ENCODE measurements at regions not wholly inside any gene's neighbourhood (a gene's known extent, or its start where the extent isn't known, plus 50 kb on each side); places are given as distances from the start of the nearest gene placed in this dataset.

- Histone ChIP-seq H3K79me2 (ENCODE audit: control insufficient read depth in 1 of 2, insufficient read depth in 2 of 2, low read length in 2 of 2) (no peaks in the 10 kb centered on the region), H2BK20ac (ENCODE audit: low read length) (peak overlapping the region; percentile 86; the same call in 1 of the 2 replicates), H4K91ac (replicated peaks; ENCODE audit: insufficient read length, low read length) (no peak overlapping the region), H3K9ac (replicated peaks in 1 of 4; ENCODE audit: extremely low read depth in 1 of 4, low read depth in 3 of 4, low read length in 3 of 4) (no peak overlapping the region), H3K14ac (ENCODE audit: insufficient read length) (no peak overlapping the region), H2BK5ac (ENCODE audit: low read depth, low read length) (no peak overlapping the region), H3K4me1 (replicated peaks in 1 of 4; ENCODE audit: control insufficient read depth in 3 of 4, insufficient read depth in 4 of 4, low read length in 3 of 4) (peaks cover 0 to 3% (median 0%) of the 10 kb centered on the region in 4 experiments; a peak in 2 of 7 replicates), H3K27me3 (replicated peaks in 1 of 4; ENCODE audit: control insufficient read depth in 3 of 4, extremely low read depth in 1 of 4, insufficient read depth in 3 of 4, low read length in 3 of 4) (no peaks in the 10 kb centered on the region; a peak in 1 of 7 replicates), H3K9me3 (ENCODE audit: insufficient read depth in 2 of 2, low read depth in 1 of 2, low read length in 1 of 2) (no peaks in the 10 kb centered on the region; a peak in 1 of 4 replicates), H2AFZ (ENCODE audit: low read length) (no peak overlapping the region), H4K5ac (ENCODE audit: insufficient read length, low read depth, low read length) (no peak overlapping the region), H3K4ac (replicated peaks; ENCODE audit: insufficient read length, low read depth, low read length) (no peak overlapping the region), H2BK120ac (replicated peaks; ENCODE audit: low read depth, low read length) (peak overlapping the region; percentile 72), H3K27ac (ENCODE audit: low read depth, low read length) (no peak overlapping the region), H3K79me1 (ENCODE audit: low read depth, low read length) (no peaks in the 10 kb centered on the region), H4K8ac (ENCODE audit: extremely low read depth, insufficient read depth, low read length) (no peak overlapping the region), H3K56ac (replicated peaks; ENCODE audit: insufficient read length, low read depth, low read length) (no peak overlapping the region), H3K4me2 (ENCODE audit: insufficient read depth in 1 of 2, low read depth in 2 of 2, low read length in 2 of 2) (no peak overlapping the region), H2BK15ac (ENCODE audit: low read length) (no peak overlapping the region), H2BK12ac (ENCODE audit: low read depth, low read length) (peak overlapping the region; percentile 84; the same call in 1 of the 2 replicates), H2AK5ac (ENCODE audit: low read depth, low read length) (0 out of 2 replicates have a peak overlapping the region, but pooled peaks have one; percentile 24), H3K23ac (ENCODE audit: insufficient read length) (no peak overlapping the region), H3K4me3 (ENCODE audit: extremely low read depth in 1 of 4, insufficient read depth in 2 of 4, low read depth in 3 of 4, low read length in 4 of 4) (no peak overlapping the region), H3K36me3 (ENCODE audit: control insufficient read depth in 2 of 4, insufficient read depth in 4 of 4, low read length in 3 of 4) (no peaks in the 10 kb centered on the region), H3K23me2 (ENCODE audit: low read depth, low read length) (no peaks in the 10 kb centered on the region), H4K20me1 (replicated peaks in 1 of 2; ENCODE audit: control insufficient read depth in 1 of 2, insufficient read depth in 2 of 2, low read length in 2 of 2) (no peaks in the 10 kb centered on the region), H3K18ac (ENCODE audit: extremely low read depth, low read length) (peak overlapping the region; percentile 19; the same call in 1 of the 2 replicates)
- POLR2A ChIA-PET (ENCODE audit: partially characterized antibody), result no interaction called here
- CTCF ChIA-PET (ENCODE audit: partially characterized antibody), result interaction anchor here (3.8 kb wide), 1 partner anchor 11 kb away, joined by 11 read pairs; no protein-coding TSS in a partner anchor
- FAIRE-seq (no peak), DNase-seq (ENCODE audit: low read depth in 1 of 2, low spot score in 2 of 2) (no peak)
- 85% methylated on average over 5 of the region's 5 CpGs; no CpG with 5 or more reads in 1 of the 2 experiments for WGBS, 2 experiments (ENCODE audit: extremely low coverage in 1 of 2, insufficient coverage in 1 of 2, insufficient read length in 1 of 2, insufficient replicate concordance in 2 of 2, low coverage in 1 of 2, low lambda C conversion rate in 2 of 2, missing lambda C conversion rate in 1 of 2)
- TF ChIP-seq GTF2F1 (IDR thresholded peaks at IDR 0.05; ENCODE audit: borderline replicate concordance, low read depth, low read length) (no peak), CTBP2 (IDR thresholded peaks at IDR 0.05; ENCODE audit: borderline replicate concordance, insufficient read depth, insufficient read length, low read length) (no peak), CHD1 (IDR thresholded peaks at IDR 0.05; ENCODE audit: low read depth, low read length) (no peak), KDM5A (IDR thresholded peaks at IDR 0.05; ENCODE audit: low read length) (no peak), BCL11A (IDR thresholded peaks at IDR 0.05; ENCODE audit: low read depth in 2 of 2, low read length in 2 of 2) (no peak), JUND (IDR thresholded peaks at IDR 0.05; ENCODE audit: low read length) (no peak), RFX5 (IDR thresholded peaks at IDR 0.05; ENCODE audit: borderline replicate concordance, low read depth, low read length) (no peak), ATF2 (IDR thresholded peaks at IDR 0.05; ENCODE audit: low read length) (no peak), JUN (IDR thresholded peaks at IDR 0.05; ENCODE audit: low read depth, low read length) (no peak), CTCF (IDR thresholded peaks at IDR 0.05; ENCODE audit: control extremely low read depth in 1 of 3, insufficient read depth in 1 of 3, low read depth in 1 of 3, low read length in 3 of 3) (no peak)
These were observed 58.9 kb upstream of the SEPTIN5 start for GRCh38 chr22:19655399-19655798.

Measured in H1 (cell line).